ENCODE measurements at regions not wholly inside any gene's neighbourhood (a gene's known extent, or its start where the extent isn't known, plus 50 kb on each side); places are given as distances from the start of the nearest gene placed in this dataset.

DNA sequence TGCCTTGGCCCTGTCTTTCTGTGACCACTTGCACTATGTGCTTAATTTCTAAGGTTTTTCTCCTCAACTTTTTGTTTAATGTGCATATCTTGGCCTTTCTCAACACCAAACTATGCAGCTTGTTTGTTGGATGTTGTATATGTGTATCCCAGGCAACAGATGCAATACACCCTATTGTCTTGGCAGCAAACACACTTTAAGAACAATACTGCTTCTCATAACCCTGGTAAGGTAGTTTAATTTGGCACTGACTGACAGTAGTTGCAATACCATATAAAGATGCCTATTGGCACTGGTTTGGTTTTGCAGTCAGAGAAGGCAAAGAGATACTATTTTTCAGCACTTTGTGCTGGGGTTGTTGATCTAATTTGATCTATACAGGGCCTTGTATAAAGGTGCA lies 360.7 kb upstream of the CWC22 start:
- DNase-seq (ENCODE audit: low read depth in 2 of 2), result peak in 1 of 2 experiments; percentile 4

- no peak for DNase-seq (ENCODE audit: low read depth in 2 of 2)
Measured at GRCh38 chr2:180366481-180366880, 359.4 kb upstream of the CWC22 start.

DNA sequence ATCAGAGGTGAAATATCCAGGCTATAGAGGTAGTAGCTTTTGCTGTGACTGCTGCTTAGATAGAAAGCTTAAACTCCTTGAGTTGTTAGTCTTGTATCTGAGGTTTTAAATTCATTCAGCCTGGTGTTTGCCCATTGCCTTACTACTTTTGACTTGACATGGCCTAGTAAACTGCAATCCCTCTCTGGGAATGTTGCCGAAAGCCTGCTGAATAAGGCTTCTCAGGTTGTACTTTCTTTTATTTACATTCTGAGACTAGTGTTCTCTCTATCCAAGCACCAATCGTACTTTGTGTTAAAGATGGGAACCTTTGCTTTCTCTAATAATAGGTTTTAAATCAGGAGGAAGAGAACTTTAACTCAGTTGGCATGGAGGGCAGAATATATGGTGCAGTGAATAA lies 357.6 kb upstream of the CWC22 start:
- DNase-seq (ENCODE audit: low read depth in 2 of 2), result no peak

DNA sequence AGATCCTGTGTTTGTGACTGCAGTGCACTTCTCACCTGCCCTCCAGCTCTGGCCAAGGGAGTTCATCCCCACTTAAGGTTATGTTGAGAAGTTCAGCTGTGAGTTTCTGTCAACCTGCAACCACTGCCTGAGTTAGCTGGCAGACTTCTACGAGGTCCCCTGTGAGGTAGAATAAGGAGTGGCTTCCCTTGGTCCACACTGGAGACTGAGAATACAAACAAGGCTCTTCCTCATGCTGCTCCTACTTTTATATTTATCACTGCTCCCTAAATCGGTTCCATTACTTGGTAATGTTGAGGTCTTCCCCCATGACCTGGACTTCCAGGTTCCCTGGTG lies 353.2 kb upstream of the CWC22 start:
- no peak for DNase-seq (ENCODE audit: low read depth in 2 of 2)

DNA sequence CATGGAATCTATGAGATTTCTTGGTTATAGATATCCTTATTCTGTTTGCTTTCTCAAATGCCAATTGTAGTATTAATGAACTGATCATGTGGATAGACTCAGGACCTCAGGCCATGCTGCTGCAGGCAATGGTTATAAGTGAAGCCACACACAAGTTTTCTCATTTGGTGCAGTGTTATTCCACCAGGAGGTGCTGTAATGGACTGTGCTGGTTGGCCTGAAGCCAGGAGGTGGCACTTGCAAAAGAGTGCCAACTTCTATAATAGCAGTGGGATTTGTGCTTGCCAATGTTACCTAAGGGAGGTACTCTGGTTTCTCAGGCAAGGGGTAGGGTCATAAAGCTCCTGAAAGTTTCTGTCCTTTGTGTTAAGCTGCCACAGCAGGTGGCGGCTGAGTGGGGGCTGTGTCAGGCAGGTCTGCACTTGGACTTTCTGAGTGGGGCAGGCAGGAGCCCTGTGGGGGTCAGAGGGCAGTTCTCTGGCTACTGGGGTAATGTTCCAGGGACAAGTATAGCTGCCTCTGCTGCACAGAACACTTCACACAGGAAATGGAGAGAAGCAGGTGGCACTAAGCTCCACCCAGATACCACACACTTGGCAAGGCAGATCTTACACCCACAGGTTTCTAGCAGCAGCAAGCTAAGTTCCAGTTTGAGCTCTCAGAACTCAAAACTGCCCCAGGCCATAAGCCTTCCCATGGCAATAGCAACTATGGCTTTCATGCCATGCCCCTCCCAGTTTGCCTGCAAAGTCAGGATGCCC lies 352.6 kb upstream of the CWC22 start:
- DNase-seq (ENCODE audit: low read depth in 2 of 2), result no peak

DNA sequence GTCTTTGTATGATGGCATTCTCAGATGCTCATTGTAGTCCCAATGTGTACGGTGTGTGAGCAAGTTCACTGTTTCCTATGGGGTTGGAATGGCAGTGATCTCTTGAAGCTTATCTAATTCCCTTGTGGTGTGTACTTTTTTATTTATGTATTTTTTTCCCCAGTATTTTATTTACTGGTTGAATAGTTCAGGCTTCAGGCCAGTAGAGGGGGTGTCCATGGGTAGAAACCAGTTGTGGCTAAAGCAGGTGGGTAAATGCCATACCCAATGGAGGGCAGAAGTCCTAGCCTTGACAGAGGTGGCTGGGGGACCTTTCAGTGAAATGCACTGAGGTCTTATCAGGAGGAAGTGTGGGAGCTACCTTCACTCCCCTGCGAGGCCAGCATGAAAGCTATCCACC lies 351.4 kb upstream of the CWC22 start:
- DNase-seq (ENCODE audit: low read depth in 2 of 2), result no peak

DNA sequence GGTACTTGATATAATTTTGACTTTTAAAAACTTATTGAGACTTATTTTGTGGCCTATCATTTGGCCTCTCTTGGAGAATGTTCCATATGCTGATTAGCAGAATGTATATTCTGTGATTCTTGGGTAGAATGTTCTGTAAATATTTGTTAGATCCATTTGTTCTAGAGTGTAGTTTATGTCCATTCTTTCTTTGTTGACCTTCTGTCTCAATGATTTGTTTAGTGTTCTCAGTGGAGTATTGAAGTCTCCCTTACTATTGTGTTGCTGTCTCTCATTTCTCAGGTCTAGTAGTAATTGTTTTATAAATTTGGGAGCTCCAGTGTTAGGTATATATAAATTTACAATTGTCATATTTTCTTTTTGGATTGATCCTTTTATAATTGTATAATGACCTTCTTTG lies 349.6 kb upstream of the CWC22 start:
- DNase-seq (ENCODE audit: low read depth in 2 of 2), result no peak

- no peak for DNase-seq (ENCODE audit: low read depth in 2 of 2)
Measured at GRCh38 chr2:180352620-180353019, 345.5 kb upstream of the CWC22 start.

DNA sequence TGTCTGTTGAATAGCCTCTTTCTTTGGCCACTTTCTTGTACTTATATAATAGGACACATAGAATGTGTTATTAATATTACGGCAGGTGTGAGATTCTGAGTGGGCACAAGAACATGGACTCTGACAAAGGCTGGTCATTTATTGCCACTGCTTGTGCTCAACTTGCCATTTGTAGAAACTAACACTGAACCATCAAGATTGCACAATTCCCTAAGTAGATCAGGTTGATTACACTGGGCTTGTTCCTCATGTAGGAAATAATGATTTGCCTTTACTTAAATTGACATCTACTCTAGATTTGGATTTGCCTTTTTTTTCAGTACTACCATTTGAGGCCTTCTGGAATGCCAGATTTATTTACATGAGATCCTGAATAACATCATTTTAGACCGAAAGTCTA lies 342.7 kb upstream of the CWC22 start:
- DNase-seq (ENCODE audit: low read depth in 2 of 2), result no peak

- no peak for DNase-seq (ENCODE audit: low read depth in 2 of 2)
Measured at GRCh38 chr2:180343528-180344345, 336.6 kb upstream of the CWC22 start.

- no peak for DNase-seq (ENCODE audit: low read depth in 2 of 2)
Measured at GRCh38 chr2:180337136-180337535, 330.0 kb upstream of the CWC22 start.

- DNase-seq (ENCODE audit: low read depth in 2 of 2), result no peak
Measured at GRCh38 chr2:180336550-180336949, 329.5 kb upstream of the CWC22 start.

- DNase-seq (ENCODE audit: low read depth in 2 of 2), result no peak
Measured at GRCh38 chr2:180334514-180334913, 327.4 kb upstream of the CWC22 start.

DNA sequence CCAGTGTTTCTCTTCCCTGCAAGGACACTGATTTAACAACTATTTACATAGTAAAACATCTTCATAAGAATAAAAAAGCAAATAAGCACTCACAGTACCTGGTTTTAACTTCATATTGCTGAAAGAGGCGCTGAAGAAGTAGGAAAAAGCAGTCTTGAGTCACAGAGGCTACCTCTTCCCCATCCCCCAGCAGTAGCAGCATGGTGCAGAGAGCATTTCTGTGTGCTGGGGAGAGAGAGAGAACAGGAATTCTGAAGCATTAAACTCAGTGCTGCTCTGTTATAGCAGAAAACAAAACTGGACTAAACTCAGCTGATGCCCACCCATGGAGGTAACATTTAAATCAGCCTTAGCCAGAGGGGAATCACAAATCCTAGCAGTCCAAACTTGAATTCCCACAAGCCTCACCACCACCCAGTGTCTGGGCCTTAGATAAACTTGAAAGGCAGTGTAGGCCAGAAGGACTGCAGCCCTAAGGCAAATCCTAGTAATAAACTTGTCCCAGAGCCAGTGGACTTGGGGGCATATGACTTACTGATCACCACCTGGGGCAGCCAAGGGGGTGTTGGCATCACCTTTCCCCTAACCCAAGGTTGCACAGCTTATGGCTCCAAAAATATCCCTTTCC lies 321.8 kb upstream of the CWC22 start:
- DNase-seq (ENCODE audit: low read depth in 2 of 2), result no peak

- DNase-seq (ENCODE audit: low read depth in 2 of 2), result no peak
Measured at GRCh38 chr2:180327185-180327584, 320.1 kb upstream of the CWC22 start.

- DNase-seq (ENCODE audit: low read depth in 2 of 2), result no peak
Measured at GRCh38 chr2:180325416-180326120, 318.5 kb upstream of the CWC22 start.

GRCh38 chr2:180324182-180324581 lies 317.1 kb upstream of the CWC22 start:
- DNase-seq (ENCODE audit: low read depth in 2 of 2), result no peak

GRCh38 chr2:180322781-180323180 lies 315.7 kb upstream of the CWC22 start:
- DNase-seq (ENCODE audit: low read depth in 2 of 2), result no peak

- DNase-seq (ENCODE audit: low read depth in 2 of 2), result no peak
Measured at GRCh38 chr2:180319586-180320405, 312.7 kb upstream of the CWC22 start.

- no peak for DNase-seq (ENCODE audit: low read depth in 2 of 2)
Measured at GRCh38 chr2:180314086-180314485, 307.0 kb upstream of the CWC22 start.

GRCh38 chr2:180312542-180312941 lies 305.4 kb upstream of the CWC22 start:
- no peak for DNase-seq (ENCODE audit: low read depth in 2 of 2)
